Subcutaneous abdominal adipose tissue (tissue), 5 donors: ENCODE measurements at regions not wholly inside any gene's neighbourhood (a gene's known extent, or its start where the extent isn't known, plus 50 kb on each side); places are given as distances from the start of the nearest gene placed in this dataset.
"Not testable (repeated sequence)": the region's sequence is repeated elsewhere in the genome, so short reads cannot be mapped to it uniquely, and the experiment has no call there.

Experiments
- H3K27ac ChIP-seq: one replicate; pipeline ENCODE4 v1.7.0; 2013; ENCODE audit warnings: low read depth, mild to moderate bottlenecking, inconsistent platforms, low read length, moderate library complexity
- H3K27me3 ChIP-seq, 5 donors: one replicate each; pipeline ENCODE4 v1.7.0; 2013; ENCODE audit warnings: low read length in 5 of 5, inconsistent platforms in 1 of 5; ENCODE audit not compliant: control insufficient read depth in 5 of 5, insufficient read depth in 4 of 5
- H3K36me3 ChIP-seq, 5 donors: one replicate each; pipeline ENCODE4 v1.7.0; 2013; ENCODE audit warnings: low read length in 5 of 5; ENCODE audit not compliant: control insufficient read depth in 5 of 5, insufficient read depth in 5 of 5
- H3K4me1 ChIP-seq, 5 donors: one replicate each; pipeline ENCODE4 v1.7.0; 2013; ENCODE audit warnings: low read length in 5 of 5, mild to moderate bottlenecking in 3 of 5, moderate library complexity in 1 of 5; ENCODE audit not compliant: control insufficient read depth in 5 of 5, insufficient read depth in 5 of 5
- H3K4me3 ChIP-seq, 5 donors: one replicate each; pipeline ENCODE4 v1.7.0; 2013; ENCODE audit warnings: low read length in 5 of 5, low read depth in 1 of 5
- H3K9ac ChIP-seq, 5 donors: one replicate each; pipeline ENCODE4 v1.7.0; 2013; ENCODE audit warnings: low read length in 5 of 5, mild to moderate bottlenecking in 4 of 5, moderate library complexity in 3 of 5
- H3K9me3 ChIP-seq, 5 donors: one replicate each; pipeline ENCODE4 v1.7.0; 2013; ENCODE audit warnings: low read length in 5 of 5; ENCODE audit not compliant: control insufficient read depth in 5 of 5
- donor health status: healthy.
- donor health status: healthy.
- donor health status: healthy.
- donor health status: healthy.
- donor health status: healthy.

DNA sequence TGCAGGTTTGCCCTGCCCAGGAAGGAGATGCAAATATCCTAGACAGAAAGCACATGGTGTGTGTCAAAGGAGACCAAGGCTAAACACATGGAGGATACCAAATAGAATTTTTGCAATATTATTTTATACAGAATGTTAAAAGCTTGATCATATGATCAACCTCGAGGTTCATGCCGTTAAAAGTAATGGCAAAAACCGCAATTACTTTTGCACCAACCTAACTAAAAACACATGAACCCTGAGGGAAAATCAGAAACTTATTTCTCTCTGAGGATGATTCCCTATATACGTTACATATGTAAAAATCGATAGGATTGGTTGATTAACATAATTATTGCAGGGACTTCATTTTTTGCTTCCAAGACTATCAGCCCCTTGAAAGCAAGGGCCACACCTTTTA is 88.1 kb downstream of the MZT1 start:
- H3K9me3 ChIP-seq = no peaks in the 10 kb centered on the region
- no peaks in the 10 kb centered on the region for H3K36me3 ChIP-seq
- H3K27me3 ChIP-seq = no peaks in the 10 kb centered on the region
- H3K4me3 ChIP-seq = no peak overlapping the region
- no peak overlapping the region for H3K27ac ChIP-seq
- no peaks in the 10 kb centered on the region for H3K4me1 ChIP-seq
- H3K9ac ChIP-seq = no peak overlapping the region

DNA sequence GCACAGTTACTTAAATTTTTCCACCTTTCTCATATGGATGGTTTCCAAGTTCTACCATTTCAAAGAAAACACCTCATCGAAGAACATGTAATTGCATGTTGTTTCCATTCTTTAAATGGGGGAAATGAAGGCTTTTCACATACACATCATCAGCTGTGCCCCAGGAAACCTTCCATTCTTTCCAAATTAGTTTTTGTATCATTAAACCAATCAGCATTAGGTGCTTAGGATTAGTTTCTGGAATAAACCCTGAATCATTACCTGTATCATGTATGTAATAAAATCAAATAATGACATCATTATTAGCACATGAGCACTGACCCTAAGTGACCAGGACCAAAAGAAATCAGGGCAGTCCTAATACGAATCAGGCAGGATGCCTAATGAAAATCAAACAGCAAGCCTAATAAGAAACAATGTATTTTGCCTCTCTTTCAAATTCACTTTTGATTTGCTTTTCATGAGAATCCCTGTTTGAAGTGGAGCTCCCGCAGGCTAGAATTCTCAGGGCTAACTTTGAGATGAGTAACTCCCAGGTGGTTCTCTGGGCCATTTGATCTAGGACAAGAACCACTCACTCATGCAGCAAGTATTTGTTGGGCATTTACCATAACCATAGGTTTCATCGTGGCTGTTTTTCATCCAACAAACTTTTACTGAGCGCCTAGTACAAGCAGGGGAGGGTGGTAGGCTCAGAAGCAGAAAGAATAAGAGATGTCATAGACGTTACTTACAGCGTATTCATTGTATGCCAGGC is 89.2 kb downstream of the MZT1 start:
- Histone ChIP-seq H3K36me3 (no peaks in the 10 kb centered on the region), H3K27ac (no peak overlapping the region), H3K9ac (no peak overlapping the region), H3K4me1 (no peaks in the 10 kb centered on the region), H3K4me3 (no peak overlapping the region), H3K9me3 (no peaks in the 10 kb centered on the region), H3K27me3 (no peaks in the 10 kb centered on the region)

DNA sequence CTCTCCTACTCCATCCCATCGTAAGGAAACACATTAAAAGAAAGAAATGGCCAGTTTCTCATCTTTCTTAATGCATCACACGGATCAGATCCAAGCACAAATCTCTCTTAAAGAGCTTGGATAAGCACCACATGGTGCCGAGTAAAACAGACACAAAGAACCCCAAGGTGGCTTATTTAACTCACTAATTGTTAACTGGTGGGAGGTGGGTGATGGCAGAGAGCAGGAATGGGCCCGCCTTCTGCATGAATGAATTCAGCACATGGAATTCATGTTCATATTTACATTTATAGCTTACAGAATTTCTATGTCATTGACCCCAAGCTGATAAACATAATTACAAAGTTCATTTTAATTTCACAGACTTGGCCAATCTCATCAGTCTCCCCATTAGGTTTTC is 89.9 kb downstream of the MZT1 start:
- Histone ChIP-seq H3K9me3 (peaks cover 0 to 4% (median 0%) of the 10 kb centered on the region in 5 donors), H3K27me3 (no peaks in the 10 kb centered on the region), H3K4me1 (no peaks in the 10 kb centered on the region), H3K9ac (no peak overlapping the region), H3K4me3 (no peak overlapping the region), H3K36me3 (no peaks in the 10 kb centered on the region), H3K27ac (no peak overlapping the region)

DNA sequence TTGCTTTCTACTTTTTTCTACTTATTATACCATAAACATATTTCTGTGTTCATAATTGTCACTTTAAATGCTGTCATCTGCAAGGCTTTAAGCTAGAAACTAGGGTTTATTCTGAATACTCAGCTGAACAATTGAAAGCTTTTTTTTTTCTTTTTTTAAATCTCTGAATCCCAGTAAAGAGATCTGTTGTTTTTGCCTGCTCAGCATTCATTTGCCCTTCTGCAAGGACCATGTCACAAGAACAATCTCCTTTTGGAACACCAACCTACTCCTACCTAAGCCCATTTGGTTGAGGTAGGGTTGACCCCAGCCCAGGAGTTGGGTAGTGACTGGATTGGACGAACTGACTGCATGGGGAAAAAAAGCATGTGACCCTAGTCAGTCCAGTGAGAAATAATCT is 92.6 kb downstream of the MZT1 start:
- Histone ChIP-seq H3K36me3 (no peaks in the 10 kb centered on the region), H3K9me3 (peaks cover 0 to 4% (median 0%) of the 10 kb centered on the region in 5 donors)

DNA sequence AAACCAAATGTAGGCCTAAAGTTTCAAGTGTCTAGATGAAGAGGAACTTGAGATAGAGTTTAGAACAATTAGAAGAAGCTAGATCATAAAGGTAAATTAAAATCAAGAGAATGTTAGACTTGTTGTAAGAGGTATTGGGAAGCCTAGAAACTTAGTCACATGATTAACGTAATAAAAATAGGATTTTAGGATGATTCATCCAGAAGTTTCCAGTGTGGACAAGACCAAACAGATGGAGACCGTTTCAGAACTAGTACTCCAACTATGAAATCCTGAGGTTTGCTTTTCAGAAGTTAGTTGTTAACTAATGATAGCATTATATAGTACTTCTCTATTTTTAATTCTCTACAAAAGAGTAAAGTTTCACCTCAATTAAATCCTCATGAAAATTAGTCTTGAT is 104.9 kb downstream of the MZT1 start:
- no peak overlapping the region for H3K4me3 ChIP-seq
- no peaks in the 10 kb centered on the region for H3K9me3 ChIP-seq
- H3K27ac ChIP-seq = no peak overlapping the region
- no peaks in the 10 kb centered on the region for H3K36me3 ChIP-seq
- H3K4me1 ChIP-seq = no peaks in the 10 kb centered on the region
- H3K9ac ChIP-seq = no peak overlapping the region
- no peaks in the 10 kb centered on the region for H3K27me3 ChIP-seq

More for the DNA sequence above, 92.6 kb downstream of the MZT1 start:
- Histone ChIP-seq H3K27me3 (no peaks in the 10 kb centered on the region), H3K4me3 (no peak overlapping the region), H3K9ac (no peak overlapping the region), H3K4me1 (no peaks in the 10 kb centered on the region), H3K27ac (no peak overlapping the region)

DNA sequence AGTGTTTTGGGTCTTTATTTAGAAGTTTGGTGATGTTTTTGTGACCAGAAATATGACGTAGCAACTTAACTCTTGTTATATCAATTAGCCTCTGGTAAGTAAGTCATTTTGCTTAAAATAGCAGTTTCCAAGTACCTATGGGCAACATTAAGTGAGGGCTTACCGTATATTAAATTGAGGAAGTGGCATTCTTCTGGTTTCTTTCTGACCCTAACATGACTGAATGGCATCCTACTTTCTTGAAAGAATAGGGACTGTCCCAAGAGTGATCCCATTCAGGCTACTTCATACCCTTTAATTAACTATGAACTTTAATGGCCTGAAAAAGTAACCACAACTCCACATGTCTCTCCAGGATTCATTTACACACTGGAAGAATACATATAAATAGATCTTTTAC is 106.6 kb downstream of the MZT1 start:
- Histone ChIP-seq H3K9ac (no peak overlapping the region), H3K9me3 (no peaks in the 10 kb centered on the region), H3K27ac (no peak overlapping the region), H3K36me3 (no peaks in the 10 kb centered on the region), H3K27me3 (no peaks in the 10 kb centered on the region), H3K4me1 (no peaks in the 10 kb centered on the region), H3K4me3 (no peak overlapping the region)

DNA sequence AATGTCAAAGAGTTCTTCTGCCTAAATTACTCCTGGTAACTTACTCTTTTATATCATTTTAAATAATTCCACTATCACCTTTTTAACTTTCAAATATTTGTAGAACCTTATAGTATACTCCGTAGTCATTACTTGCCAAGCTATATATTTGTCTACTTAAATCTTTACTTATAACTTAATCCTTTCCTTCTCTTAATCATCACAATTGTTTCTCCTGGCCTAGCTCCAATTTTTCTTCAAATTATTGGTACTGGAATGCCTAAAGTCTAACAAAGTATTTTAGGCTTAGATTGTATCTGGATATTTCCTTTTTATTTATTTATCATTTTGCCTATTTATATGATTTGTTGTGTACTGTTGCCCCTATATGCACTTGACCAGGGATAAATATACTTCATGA is 109.5 kb downstream of the MZT1 start:
- Histone ChIP-seq H3K9me3 (no peaks in the 10 kb centered on the region), H3K9ac (no peak overlapping the region), H3K27me3 (no peaks in the 10 kb centered on the region), H3K4me3 (no peak overlapping the region), H3K27ac (no peak overlapping the region), H3K36me3 (no peaks in the 10 kb centered on the region), H3K4me1 (no peaks in the 10 kb centered on the region)

DNA sequence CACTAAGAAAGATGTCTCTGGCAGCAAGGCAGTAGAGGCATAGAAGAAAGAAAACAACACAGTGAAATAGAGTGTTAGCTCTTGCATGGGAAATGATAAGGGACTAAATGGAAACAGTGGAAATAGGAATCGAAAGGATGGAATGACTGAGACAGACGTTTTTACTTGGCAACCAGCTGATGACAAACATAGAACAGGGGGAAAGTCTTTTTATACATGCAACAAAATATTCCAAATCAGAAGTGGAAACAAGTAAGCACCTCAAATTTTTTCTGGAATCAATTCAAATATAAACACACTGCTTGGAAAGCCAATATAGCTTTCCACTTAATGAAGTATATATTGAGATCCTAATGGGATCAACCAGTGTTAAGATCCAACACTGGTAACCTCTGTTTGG is 110.2 kb downstream of the MZT1 start:
- Histone ChIP-seq H3K36me3 (no peaks in the 10 kb centered on the region), H3K4me3 (no peak overlapping the region)

DNA sequence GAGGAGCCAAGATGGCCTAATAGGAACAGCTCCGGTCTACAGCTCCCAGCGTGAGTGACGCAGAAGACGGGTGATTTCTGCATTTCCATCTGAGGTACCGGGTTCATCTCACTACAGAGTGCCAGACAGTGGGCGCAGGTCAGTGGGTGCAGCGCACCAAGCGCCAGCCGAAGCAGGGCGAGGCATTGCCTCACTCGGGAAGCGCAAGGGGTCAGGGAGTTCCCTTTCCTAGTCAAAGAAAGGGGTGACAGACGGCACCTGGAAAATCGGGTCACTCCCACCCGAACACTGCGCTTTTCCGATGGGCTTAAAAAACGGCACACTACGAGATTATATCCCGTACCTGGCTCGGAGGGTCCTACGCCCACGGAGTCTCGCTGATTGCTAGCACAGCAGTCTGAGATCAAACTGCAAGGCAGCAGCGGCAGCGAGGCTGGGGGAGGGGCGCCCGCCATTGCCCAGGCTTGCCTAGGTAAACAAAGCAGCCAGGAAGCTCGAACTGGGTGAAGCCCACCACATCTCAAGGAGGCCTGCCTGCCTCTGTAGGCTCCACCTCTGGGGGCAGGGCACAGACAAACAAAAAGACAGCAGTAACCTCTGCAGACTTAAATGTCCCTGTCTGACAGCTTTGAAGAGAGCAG is 117.1 kb downstream of the MZT1 start:
- not testable (repeated sequence) for H3K27me3 ChIP-seq

More for the DNA sequence above, 110.2 kb downstream of the MZT1 start:
- Histone ChIP-seq H3K4me1 (no peaks in the 10 kb centered on the region), H3K9ac (no peak overlapping the region), H3K27me3 (no peaks in the 10 kb centered on the region), H3K9me3 (no peaks in the 10 kb centered on the region), H3K27ac (no peak overlapping the region)

DNA sequence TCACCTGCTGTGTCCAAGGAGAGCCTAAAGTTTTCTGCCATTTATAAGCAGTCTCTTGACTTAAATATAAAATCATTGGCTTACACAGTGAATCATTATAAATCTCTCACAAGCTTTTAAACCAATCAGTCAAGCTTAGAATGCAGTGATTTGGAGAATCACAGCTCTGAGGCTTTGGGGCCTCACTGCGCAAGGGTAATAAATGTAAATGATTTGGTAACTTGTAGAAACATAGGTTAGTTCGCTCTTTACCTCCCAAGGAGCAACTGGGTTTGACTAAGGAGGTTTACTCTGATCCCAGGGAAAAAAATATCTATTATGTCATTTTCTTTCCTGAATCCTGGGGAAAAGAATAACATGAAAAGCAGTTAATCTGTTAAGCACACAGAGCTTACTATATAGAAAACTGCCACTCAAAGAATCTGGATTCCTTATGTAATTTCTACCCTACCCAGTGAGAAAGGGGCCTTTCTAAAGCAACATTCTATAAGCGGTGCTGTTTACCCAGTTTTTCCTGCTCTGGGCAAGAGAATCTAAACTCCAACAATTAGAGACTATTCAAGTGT is 128.2 kb downstream of the MZT1 start:
- no peak overlapping the region for H3K9ac ChIP-seq
- H3K9me3 ChIP-seq = no peaks in the 10 kb centered on the region
- H3K4me1 ChIP-seq = no peaks in the 10 kb centered on the region
- no peak overlapping the region for H3K4me3 ChIP-seq
- no peak overlapping the region for H3K27ac ChIP-seq
- no peaks in the 10 kb centered on the region for H3K27me3 ChIP-seq
- H3K36me3 ChIP-seq = no peaks in the 10 kb centered on the region

More for the DNA sequence above, 117.1 kb downstream of the MZT1 start:
- not testable (repeated sequence) for H3K9me3 ChIP-seq, H3K9ac ChIP-seq, H3K4me1 ChIP-seq, H3K4me3 ChIP-seq, H3K36me3 ChIP-seq, H3K27ac ChIP-seq
